ENCODE measurements at regions not wholly inside any gene's neighbourhood (a gene's known extent, or its start where the extent isn't known, plus 50 kb on each side); places are given as distances from the start of the nearest gene placed in this dataset.

- H3K9me3 ChIP-seq (ENCODE audit: control insufficient read depth, low read depth, low read length): no peaks in the 10 kb centered on the region
- H3K9ac ChIP-seq (ENCODE audit: low read length): no peak overlapping the region
- no peak overlapping the region for H3K27ac ChIP-seq (ENCODE audit: low read length)
- peak overlapping the region; percentile 73 for H3K4me3 ChIP-seq (ENCODE audit: low read length)
- H3K4me1 ChIP-seq (ENCODE audit: control insufficient read depth, low read depth, low read length): no peaks in the 10 kb centered on the region
- H3K27me3 ChIP-seq (ENCODE audit: control insufficient read depth, insufficient read depth, low read length): no peaks in the 10 kb centered on the region
- H3K36me3 ChIP-seq (ENCODE audit: control insufficient read depth, low read depth, low read length): no peaks in the 10 kb centered on the region
Measured at GRCh38 chr7:65250697-65251395, 122.8 kb upstream of the ZNF92 start.

DNA sequence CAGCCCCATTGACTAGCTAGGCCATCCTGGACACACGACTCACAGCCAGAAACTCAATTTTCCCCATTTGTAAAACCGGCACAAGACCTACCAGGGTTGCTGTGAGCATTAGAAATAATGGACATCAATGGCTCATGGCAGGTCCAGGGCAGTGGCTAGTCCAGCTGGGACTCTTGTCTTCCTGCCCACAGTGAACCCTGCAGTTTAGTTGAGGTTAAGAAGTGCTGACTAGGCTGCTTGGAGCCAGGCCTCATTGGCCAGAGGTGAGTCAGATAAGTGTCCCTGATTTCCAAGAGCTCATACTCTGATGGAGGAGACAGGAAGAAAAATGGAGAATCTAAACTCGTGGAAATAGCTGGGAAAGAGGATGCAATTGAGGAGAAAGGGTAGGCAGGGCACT lies 123.4 kb upstream of the ZNF92 start:
- Histone ChIP-seq H3K9me3 (ENCODE audit: control insufficient read depth, low read depth, low read length) (no peaks in the 10 kb centered on the region), H3K27ac (ENCODE audit: low read length) (no peak overlapping the region), H3K4me3 (ENCODE audit: low read length) (no peak overlapping the region), H3K27me3 (ENCODE audit: control insufficient read depth, insufficient read depth, low read length) (no peaks in the 10 kb centered on the region), H3K9ac (ENCODE audit: low read length) (no peak overlapping the region), H3K4me1 (ENCODE audit: control insufficient read depth, low read depth, low read length) (no peaks in the 10 kb centered on the region), H3K36me3 (ENCODE audit: control insufficient read depth, low read depth, low read length) (no peaks in the 10 kb centered on the region)

GRCh38 chr7:65247491-65247890 lies 126.2 kb upstream of the ZNF92 start:
- H3K9me3 ChIP-seq (ENCODE audit: control insufficient read depth, low read depth, low read length): no peaks in the 10 kb centered on the region
- H3K9ac ChIP-seq (ENCODE audit: low read length): no peak overlapping the region
- H3K4me1 ChIP-seq (ENCODE audit: control insufficient read depth, low read depth, low read length): no peaks in the 10 kb centered on the region
- H3K4me3 ChIP-seq (ENCODE audit: low read length): no peak overlapping the region
- H3K27me3 ChIP-seq (ENCODE audit: control insufficient read depth, insufficient read depth, low read length): no peaks in the 10 kb centered on the region
- H3K27ac ChIP-seq (ENCODE audit: low read length): no peak overlapping the region
- H3K36me3 ChIP-seq (ENCODE audit: control insufficient read depth, low read depth, low read length): no peaks in the 10 kb centered on the region

DNA sequence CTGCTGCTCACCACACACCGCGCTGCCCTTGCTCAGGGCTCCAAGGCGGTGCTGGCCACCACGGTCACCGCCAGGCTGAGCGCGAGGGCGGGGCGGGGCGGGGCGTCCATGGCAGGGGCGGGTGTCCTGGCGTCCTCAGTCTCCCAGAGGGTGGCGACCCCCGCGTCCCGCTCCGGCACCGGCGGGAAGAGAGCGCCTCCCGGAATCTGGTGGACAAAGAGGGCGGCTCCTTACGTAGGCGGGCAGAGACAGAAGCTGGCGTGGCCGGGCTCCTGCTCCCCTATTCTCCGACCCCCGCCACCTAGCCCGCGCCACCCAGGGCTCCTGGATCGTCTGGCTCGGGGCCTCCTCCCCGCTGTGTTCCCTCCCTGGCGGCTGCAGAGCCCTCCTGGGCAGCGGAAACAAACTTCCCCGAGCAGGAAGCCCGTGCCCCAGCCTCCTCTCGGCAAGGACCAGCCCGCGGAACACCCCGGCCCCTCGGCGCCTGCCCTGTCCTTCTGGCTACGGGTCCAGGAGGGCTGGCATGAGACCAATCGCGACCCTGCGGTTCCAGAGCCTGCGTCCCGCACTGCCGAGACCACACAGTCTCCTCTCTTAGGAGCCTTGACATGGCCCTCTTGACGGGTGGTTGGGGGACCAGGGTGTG lies 133.8 kb upstream of the ZNF92 start:
- H3K9me3 ChIP-seq (ENCODE audit: control insufficient read depth, low read depth, low read length): no peaks in the 10 kb centered on the region
- H3K36me3 ChIP-seq (ENCODE audit: control insufficient read depth, low read depth, low read length): no peaks in the 10 kb centered on the region
- H3K27me3 ChIP-seq (ENCODE audit: control insufficient read depth, insufficient read depth, low read length): peaks cover 8% of the 10 kb centered on the region
- H3K4me1 ChIP-seq (ENCODE audit: control insufficient read depth, low read depth, low read length): peaks cover 6% of the 10 kb centered on the region
- H3K9ac ChIP-seq (ENCODE audit: low read length): peak overlapping the region; percentile 82
- H3K27ac ChIP-seq (ENCODE audit: low read length): no peak overlapping the region
- peak overlapping the region; percentile 68 for H3K4me3 ChIP-seq (ENCODE audit: low read length)

GRCh38 chr7:65239324-65239706 lies 134.3 kb upstream of the ZNF92 start:
- Histone ChIP-seq H3K36me3 (ENCODE audit: control insufficient read depth, low read depth, low read length) (no peaks in the 10 kb centered on the region), H3K4me3 (ENCODE audit: low read length) (peak overlapping the region; percentile 68), H3K27ac (ENCODE audit: low read length) (no peak overlapping the region), H3K9ac (ENCODE audit: low read length) (no peak overlapping the region), H3K9me3 (ENCODE audit: control insufficient read depth, low read depth, low read length) (no peaks in the 10 kb centered on the region), H3K27me3 (ENCODE audit: control insufficient read depth, insufficient read depth, low read length) (peaks cover 8% of the 10 kb centered on the region), H3K4me1 (ENCODE audit: control insufficient read depth, low read depth, low read length) (peaks cover 6% of the 10 kb centered on the region)

DNA sequence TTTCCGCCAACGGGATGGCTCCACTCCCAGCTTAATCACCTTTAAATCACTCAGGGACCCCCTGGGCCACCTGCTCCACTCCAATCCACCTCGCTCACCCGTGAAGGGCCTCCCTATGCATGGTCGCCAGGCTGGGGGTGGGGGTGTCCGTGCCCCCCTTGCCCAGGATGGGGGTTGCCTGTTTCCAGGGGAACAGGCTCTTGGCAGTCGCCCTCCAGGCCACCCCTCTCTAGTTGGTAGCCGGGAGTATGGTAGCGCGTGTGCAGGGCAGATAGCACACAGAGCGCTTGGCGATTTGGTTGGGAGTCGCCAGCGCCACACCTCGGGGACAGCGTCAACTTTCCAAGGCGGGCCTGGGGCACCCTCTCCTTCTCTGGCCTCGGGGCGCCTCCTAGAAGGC lies 134.9 kb upstream of the ZNF92 start:
- no peak overlapping the region for H3K27ac ChIP-seq (ENCODE audit: low read length)
- H3K9me3 ChIP-seq (ENCODE audit: control insufficient read depth, low read depth, low read length): no peaks in the 10 kb centered on the region
- no peak overlapping the region for H3K4me3 ChIP-seq (ENCODE audit: low read length)
- H3K27me3 ChIP-seq (ENCODE audit: control insufficient read depth, insufficient read depth, low read length): peaks cover 8% of the 10 kb centered on the region
- no peak overlapping the region for H3K9ac ChIP-seq (ENCODE audit: low read length)
- H3K36me3 ChIP-seq (ENCODE audit: control insufficient read depth, low read depth, low read length): no peaks in the 10 kb centered on the region
- H3K4me1 ChIP-seq (ENCODE audit: control insufficient read depth, low read depth, low read length): peaks cover 6% of the 10 kb centered on the region

DNA sequence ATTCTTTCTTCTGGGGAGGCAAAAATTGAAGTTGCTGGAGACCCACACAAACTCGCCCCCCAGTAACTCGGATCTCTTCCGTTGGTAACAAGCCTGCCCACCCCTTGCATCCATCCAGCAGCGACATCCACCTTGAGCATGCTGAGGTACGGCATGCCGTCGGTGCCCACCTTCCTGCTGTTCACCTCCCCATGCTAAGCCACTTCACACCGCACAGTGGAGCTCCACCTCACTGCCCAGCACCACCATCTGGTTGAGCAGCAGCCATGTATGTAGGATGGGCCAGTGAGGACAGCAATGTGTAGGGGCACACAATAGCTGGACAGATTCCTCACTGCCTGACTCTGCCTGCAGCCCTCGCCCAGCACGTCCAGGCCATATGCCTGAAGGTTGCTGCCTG lies 138.1 kb upstream of the ZNF92 start:
- H3K9ac ChIP-seq (ENCODE audit: low read length): no peak overlapping the region
- no peaks in the 10 kb centered on the region for H3K36me3 ChIP-seq (ENCODE audit: control insufficient read depth, low read depth, low read length)
- H3K4me3 ChIP-seq (ENCODE audit: low read length): no peak overlapping the region
- peaks cover 5% of the 10 kb centered on the region for H3K27me3 ChIP-seq (ENCODE audit: control insufficient read depth, insufficient read depth, low read length)
- no peaks in the 10 kb centered on the region for H3K9me3 ChIP-seq (ENCODE audit: control insufficient read depth, low read depth, low read length)
- no peak overlapping the region for H3K27ac ChIP-seq (ENCODE audit: low read length)
- H3K4me1 ChIP-seq (ENCODE audit: control insufficient read depth, low read depth, low read length): peaks cover 8% of the 10 kb centered on the region

GRCh38 chr7:65233409-65234034 lies 140.1 kb upstream of the ZNF92 start:
- H3K27me3 ChIP-seq (ENCODE audit: control insufficient read depth, insufficient read depth, low read length): no peaks in the 10 kb centered on the region
- H3K9ac ChIP-seq (ENCODE audit: low read length): no peak overlapping the region
- H3K27ac ChIP-seq (ENCODE audit: low read length): no peak overlapping the region
- peaks cover 3% of the 10 kb centered on the region for H3K4me1 ChIP-seq (ENCODE audit: control insufficient read depth, low read depth, low read length)
- H3K4me3 ChIP-seq (ENCODE audit: low read length): no peak overlapping the region
- no peaks in the 10 kb centered on the region for H3K9me3 ChIP-seq (ENCODE audit: control insufficient read depth, low read depth, low read length)
- no peaks in the 10 kb centered on the region for H3K36me3 ChIP-seq (ENCODE audit: control insufficient read depth, low read depth, low read length)

GRCh38 chr7:65230231-65230630 lies 143.4 kb upstream of the ZNF92 start:
- H3K4me3 ChIP-seq (ENCODE audit: low read length): no peak overlapping the region
- no peaks in the 10 kb centered on the region for H3K27me3 ChIP-seq (ENCODE audit: control insufficient read depth, insufficient read depth, low read length)
- no peaks in the 10 kb centered on the region for H3K36me3 ChIP-seq (ENCODE audit: control insufficient read depth, low read depth, low read length)
- H3K4me1 ChIP-seq (ENCODE audit: control insufficient read depth, low read depth, low read length): peaks cover 3% of the 10 kb centered on the region
- no peaks in the 10 kb centered on the region for H3K9me3 ChIP-seq (ENCODE audit: control insufficient read depth, low read depth, low read length)
- H3K9ac ChIP-seq (ENCODE audit: low read length): no peak overlapping the region
- H3K27ac ChIP-seq (ENCODE audit: low read length): no peak overlapping the region

DNA sequence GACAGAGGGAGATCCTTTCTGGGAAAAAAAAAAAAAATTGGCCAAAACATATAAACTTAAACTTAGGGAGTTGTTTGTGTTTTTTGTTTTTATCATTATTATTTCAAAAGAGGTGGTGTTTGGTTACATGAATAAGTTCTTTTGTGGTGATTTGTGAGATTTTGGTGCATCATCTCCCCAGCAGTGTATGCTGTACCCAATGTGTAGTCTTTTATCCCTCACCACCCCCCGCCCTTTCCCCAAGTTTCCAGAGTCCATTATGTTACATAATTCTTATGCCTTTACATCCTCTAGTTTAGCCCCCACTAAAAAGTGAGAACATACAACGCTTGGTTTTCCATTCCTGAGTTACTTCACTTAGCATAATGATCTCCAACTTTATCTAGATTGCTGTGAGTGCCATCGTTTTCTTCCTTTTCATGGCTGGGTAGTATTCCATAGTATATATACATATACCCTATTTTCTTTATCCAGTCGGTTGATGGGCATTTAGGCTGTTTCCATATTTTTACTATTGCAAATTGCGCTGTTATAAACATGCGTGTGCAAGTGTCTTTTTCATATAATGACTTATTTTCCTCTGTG lies 148.1 kb upstream of the ZNF92 start:
- Histone ChIP-seq H3K27me3 (ENCODE audit: control insufficient read depth, insufficient read depth, low read length) (no peaks in the 10 kb centered on the region), H3K4me3 (ENCODE audit: low read length) (no peak overlapping the region), H3K9me3 (ENCODE audit: control insufficient read depth, low read depth, low read length) (no peaks in the 10 kb centered on the region), H3K9ac (ENCODE audit: low read length) (no peak overlapping the region), H3K36me3 (ENCODE audit: control insufficient read depth, low read depth, low read length) (no peaks in the 10 kb centered on the region), H3K4me1 (ENCODE audit: control insufficient read depth, low read depth, low read length) (no peaks in the 10 kb centered on the region), H3K27ac (ENCODE audit: low read length) (no peak overlapping the region)

- Histone ChIP-seq H3K36me3 (ENCODE audit: control insufficient read depth, low read depth, low read length) (no peaks in the 10 kb centered on the region), H3K4me1 (ENCODE audit: control insufficient read depth, low read depth, low read length) (no peaks in the 10 kb centered on the region), H3K4me3 (ENCODE audit: low read length) (no peak overlapping the region), H3K9ac (ENCODE audit: low read length) (no peak overlapping the region), H3K27ac (ENCODE audit: low read length) (no peak overlapping the region), H3K27me3 (ENCODE audit: control insufficient read depth, insufficient read depth, low read length) (no peaks in the 10 kb centered on the region), H3K9me3 (ENCODE audit: control insufficient read depth, low read depth, low read length) (no peaks in the 10 kb centered on the region)
Measured at GRCh38 chr7:65222655-65223054, 151.0 kb upstream of the ZNF92 start.

All from iPS-18a (cell line).